ENCODE measurements at regions not wholly inside any gene's neighbourhood (a gene's known extent, or its start where the extent isn't known, plus 50 kb on each side); places are given as distances from the start of the nearest gene placed in this dataset.
"Not testable (repeated sequence)": the region's sequence is repeated elsewhere in the genome, so short reads cannot be mapped to it uniquely, and the experiment has no call there.

GRCh38 chr18:78784861-78785260 is 194.8 kb upstream of the SALL3 start:
- no peak for DNase-seq (ENCODE audit: extremely low read depth in 1 of 2, low read depth in 1 of 2)

- DNase-seq (ENCODE audit: extremely low read depth in 1 of 2, low read depth in 1 of 2): no peak
Observed at GRCh38 chr18:78785706-78786105, 193.9 kb upstream of the SALL3 start.

- DNase-seq (ENCODE audit: extremely low read depth in 1 of 2, low read depth in 1 of 2): no peak
Observed at GRCh38 chr18:78786776-78787175, 192.8 kb upstream of the SALL3 start.

- no peak for DNase-seq (ENCODE audit: extremely low read depth in 1 of 2, low read depth in 1 of 2)
Observed at GRCh38 chr18:78787751-78788150, 191.9 kb upstream of the SALL3 start.

GRCh38 chr18:78788161-78788560 is 191.5 kb upstream of the SALL3 start:
- no peak for DNase-seq (ENCODE audit: extremely low read depth in 1 of 2, low read depth in 1 of 2)

GRCh38 chr18:78789850-78790249 is 189.8 kb upstream of the SALL3 start:
- DNase-seq (ENCODE audit: extremely low read depth in 1 of 2, low read depth in 1 of 2): no peak

GRCh38 chr18:78790511-78790910 is 189.1 kb upstream of the SALL3 start:
- no peak for DNase-seq (ENCODE audit: extremely low read depth in 1 of 2, low read depth in 1 of 2)

- no peak for DNase-seq (ENCODE audit: extremely low read depth in 1 of 2, low read depth in 1 of 2)
Observed at GRCh38 chr18:78790960-78791359, 188.7 kb upstream of the SALL3 start.

GRCh38 chr18:78792094-78792493 is 187.5 kb upstream of the SALL3 start:
- no peak for DNase-seq (ENCODE audit: extremely low read depth in 1 of 2, low read depth in 1 of 2)

- DNase-seq (ENCODE audit: extremely low read depth in 1 of 2, low read depth in 1 of 2): no peak
Observed at GRCh38 chr18:78792736-78793135, 186.9 kb upstream of the SALL3 start.

- DNase-seq (ENCODE audit: extremely low read depth in 1 of 2, low read depth in 1 of 2): no peak
Observed at GRCh38 chr18:78793313-78794070, 186.1 kb upstream of the SALL3 start.

GRCh38 chr18:78794071-78794430 is 185.6 kb upstream of the SALL3 start:
- no peak for DNase-seq (ENCODE audit: extremely low read depth in 1 of 2, low read depth in 1 of 2)

- no peak for DNase-seq (ENCODE audit: extremely low read depth in 1 of 2, low read depth in 1 of 2)
Observed at GRCh38 chr18:78796693-78797455, 182.7 kb upstream of the SALL3 start.

GRCh38 chr18:78797499-78797898 is 182.1 kb upstream of the SALL3 start:
- DNase-seq (ENCODE audit: extremely low read depth in 1 of 2, low read depth in 1 of 2): no peak

GRCh38 chr18:78798402-78799175 is 181.0 kb upstream of the SALL3 start:
- DNase-seq (ENCODE audit: extremely low read depth in 1 of 2, low read depth in 1 of 2): no peak

- no peak for DNase-seq (ENCODE audit: extremely low read depth in 1 of 2, low read depth in 1 of 2)
Observed at GRCh38 chr18:78799382-78800089, 180.1 kb upstream of the SALL3 start.

GRCh38 chr18:78800102-78800851 is 179.3 kb upstream of the SALL3 start:
- DNase-seq (ENCODE audit: extremely low read depth in 1 of 2, low read depth in 1 of 2): not testable (repeated sequence)

GRCh38 chr18:78801011-78801410 is 178.6 kb upstream of the SALL3 start:
- no peak for DNase-seq (ENCODE audit: extremely low read depth in 1 of 2, low read depth in 1 of 2)

GRCh38 chr18:78803104-78803503 is 176.5 kb upstream of the SALL3 start:
- no peak for DNase-seq (ENCODE audit: extremely low read depth in 1 of 2, low read depth in 1 of 2)

Measured in activated CD8-positive, alpha-beta memory T cell treated with anti-CD3 and anti-CD28 coated beads for 1 hour (primary cell).